ENCODE measurements at regions not wholly inside any gene's neighbourhood (a gene's known extent, or its start where the extent isn't known, plus 50 kb on each side); places are given as distances from the start of the nearest gene placed in this dataset.

DNA sequence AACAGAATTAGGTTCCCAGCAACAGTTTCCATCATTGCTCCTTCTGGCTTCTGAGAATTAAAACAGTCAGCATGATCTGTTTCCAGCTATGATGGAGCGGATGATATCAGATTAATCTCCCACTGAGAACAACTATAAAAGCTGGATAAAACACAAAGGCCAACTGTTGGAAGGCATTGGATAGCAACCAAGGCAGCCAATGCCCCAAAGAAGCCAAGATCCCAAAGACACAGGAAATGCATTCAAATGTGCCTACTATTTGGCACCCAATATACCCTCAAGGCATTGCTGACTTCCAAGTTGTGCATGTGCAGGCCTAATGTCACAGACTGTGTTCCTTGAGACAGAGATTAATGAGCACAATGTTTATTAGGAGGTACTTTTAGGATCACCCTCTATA, 259.3 kb downstream of the ARHGAP12 start:
- TF ChIP-seq, protein P1, sequence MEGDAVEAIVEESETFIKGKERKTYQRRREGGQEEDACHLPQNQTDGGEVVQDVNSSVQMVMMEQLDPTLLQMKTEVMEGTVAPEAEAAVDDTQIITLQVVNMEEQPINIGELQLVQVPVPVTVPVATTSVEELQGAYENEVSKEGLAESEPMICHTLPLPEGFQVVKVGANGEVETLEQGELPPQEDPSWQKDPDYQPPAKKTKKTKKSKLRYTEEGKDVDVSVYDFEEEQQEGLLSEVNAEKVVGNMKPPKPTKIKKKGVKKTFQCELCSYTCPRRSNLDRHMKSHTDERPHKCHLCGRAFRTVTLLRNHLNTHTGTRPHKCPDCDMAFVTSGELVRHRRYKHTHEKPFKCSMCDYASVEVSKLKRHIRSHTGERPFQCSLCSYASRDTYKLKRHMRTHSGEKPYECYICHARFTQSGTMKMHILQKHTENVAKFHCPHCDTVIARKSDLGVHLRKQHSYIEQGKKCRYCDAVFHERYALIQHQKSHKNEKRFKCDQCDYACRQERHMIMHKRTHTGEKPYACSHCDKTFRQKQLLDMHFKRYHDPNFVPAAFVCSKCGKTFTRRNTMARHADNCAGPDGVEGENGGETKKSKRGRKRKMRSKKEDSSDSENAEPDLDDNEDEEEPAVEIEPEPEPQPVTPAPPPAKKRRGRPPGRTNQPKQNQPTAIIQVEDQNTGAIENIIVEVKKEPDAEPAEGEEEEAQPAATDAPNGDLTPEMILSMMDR (conservative IDR thresholded peaks at IDR 0.05; ENCODE audit: low read depth in 2 of 2): no peak
- TF ChIP-seq CREB1 (CRISPR knock-in tag; IDR thresholded peaks at IDR 0.05; ENCODE audit: low read depth) (no peak), POLR2AphosphoS5 (IDR thresholded peaks at IDR 0.05; ENCODE audit: low read depth) (no peak), EZH2phosphoT487 (IDR thresholded peaks at IDR 0.05; ENCODE audit: unreplicated experiment) (no peak), JUNB (IDR thresholded peaks at IDR 0.05; ENCODE audit: unreplicated experiment) (no peak), EZH2 (IDR thresholded peaks at IDR 0.05; ENCODE audit: low read depth, unreplicated experiment) (no peak)
- TF ChIP-seq, protein P2, sequence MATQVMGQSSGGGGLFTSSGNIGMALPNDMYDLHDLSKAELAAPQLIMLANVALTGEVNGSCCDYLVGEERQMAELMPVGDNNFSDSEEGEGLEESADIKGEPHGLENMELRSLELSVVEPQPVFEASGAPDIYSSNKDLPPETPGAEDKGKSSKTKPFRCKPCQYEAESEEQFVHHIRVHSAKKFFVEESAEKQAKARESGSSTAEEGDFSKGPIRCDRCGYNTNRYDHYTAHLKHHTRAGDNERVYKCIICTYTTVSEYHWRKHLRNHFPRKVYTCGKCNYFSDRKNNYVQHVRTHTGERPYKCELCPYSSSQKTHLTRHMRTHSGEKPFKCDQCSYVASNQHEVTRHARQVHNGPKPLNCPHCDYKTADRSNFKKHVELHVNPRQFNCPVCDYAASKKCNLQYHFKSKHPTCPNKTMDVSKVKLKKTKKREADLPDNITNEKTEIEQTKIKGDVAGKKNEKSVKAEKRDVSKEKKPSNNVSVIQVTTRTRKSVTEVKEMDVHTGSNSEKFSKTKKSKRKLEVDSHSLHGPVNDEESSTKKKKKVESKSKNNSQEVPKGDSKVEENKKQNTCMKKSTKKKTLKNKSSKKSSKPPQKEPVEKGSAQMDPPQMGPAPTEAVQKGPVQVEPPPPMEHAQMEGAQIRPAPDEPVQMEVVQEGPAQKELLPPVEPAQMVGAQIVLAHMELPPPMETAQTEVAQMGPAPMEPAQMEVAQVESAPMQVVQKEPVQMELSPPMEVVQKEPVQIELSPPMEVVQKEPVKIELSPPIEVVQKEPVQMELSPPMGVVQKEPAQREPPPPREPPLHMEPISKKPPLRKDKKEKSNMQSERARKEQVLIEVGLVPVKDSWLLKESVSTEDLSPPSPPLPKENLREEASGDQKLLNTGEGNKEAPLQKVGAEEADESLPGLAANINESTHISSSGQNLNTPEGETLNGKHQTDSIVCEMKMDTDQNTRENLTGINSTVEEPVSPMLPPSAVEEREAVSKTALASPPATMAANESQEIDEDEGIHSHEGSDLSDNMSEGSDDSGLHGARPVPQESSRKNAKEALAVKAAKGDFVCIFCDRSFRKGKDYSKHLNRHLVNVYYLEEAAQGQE (IDR thresholded peaks at IDR 0.05; ENCODE audit: unreplicated experiment): no peak
- TF ChIP-seq, protein P3, sequence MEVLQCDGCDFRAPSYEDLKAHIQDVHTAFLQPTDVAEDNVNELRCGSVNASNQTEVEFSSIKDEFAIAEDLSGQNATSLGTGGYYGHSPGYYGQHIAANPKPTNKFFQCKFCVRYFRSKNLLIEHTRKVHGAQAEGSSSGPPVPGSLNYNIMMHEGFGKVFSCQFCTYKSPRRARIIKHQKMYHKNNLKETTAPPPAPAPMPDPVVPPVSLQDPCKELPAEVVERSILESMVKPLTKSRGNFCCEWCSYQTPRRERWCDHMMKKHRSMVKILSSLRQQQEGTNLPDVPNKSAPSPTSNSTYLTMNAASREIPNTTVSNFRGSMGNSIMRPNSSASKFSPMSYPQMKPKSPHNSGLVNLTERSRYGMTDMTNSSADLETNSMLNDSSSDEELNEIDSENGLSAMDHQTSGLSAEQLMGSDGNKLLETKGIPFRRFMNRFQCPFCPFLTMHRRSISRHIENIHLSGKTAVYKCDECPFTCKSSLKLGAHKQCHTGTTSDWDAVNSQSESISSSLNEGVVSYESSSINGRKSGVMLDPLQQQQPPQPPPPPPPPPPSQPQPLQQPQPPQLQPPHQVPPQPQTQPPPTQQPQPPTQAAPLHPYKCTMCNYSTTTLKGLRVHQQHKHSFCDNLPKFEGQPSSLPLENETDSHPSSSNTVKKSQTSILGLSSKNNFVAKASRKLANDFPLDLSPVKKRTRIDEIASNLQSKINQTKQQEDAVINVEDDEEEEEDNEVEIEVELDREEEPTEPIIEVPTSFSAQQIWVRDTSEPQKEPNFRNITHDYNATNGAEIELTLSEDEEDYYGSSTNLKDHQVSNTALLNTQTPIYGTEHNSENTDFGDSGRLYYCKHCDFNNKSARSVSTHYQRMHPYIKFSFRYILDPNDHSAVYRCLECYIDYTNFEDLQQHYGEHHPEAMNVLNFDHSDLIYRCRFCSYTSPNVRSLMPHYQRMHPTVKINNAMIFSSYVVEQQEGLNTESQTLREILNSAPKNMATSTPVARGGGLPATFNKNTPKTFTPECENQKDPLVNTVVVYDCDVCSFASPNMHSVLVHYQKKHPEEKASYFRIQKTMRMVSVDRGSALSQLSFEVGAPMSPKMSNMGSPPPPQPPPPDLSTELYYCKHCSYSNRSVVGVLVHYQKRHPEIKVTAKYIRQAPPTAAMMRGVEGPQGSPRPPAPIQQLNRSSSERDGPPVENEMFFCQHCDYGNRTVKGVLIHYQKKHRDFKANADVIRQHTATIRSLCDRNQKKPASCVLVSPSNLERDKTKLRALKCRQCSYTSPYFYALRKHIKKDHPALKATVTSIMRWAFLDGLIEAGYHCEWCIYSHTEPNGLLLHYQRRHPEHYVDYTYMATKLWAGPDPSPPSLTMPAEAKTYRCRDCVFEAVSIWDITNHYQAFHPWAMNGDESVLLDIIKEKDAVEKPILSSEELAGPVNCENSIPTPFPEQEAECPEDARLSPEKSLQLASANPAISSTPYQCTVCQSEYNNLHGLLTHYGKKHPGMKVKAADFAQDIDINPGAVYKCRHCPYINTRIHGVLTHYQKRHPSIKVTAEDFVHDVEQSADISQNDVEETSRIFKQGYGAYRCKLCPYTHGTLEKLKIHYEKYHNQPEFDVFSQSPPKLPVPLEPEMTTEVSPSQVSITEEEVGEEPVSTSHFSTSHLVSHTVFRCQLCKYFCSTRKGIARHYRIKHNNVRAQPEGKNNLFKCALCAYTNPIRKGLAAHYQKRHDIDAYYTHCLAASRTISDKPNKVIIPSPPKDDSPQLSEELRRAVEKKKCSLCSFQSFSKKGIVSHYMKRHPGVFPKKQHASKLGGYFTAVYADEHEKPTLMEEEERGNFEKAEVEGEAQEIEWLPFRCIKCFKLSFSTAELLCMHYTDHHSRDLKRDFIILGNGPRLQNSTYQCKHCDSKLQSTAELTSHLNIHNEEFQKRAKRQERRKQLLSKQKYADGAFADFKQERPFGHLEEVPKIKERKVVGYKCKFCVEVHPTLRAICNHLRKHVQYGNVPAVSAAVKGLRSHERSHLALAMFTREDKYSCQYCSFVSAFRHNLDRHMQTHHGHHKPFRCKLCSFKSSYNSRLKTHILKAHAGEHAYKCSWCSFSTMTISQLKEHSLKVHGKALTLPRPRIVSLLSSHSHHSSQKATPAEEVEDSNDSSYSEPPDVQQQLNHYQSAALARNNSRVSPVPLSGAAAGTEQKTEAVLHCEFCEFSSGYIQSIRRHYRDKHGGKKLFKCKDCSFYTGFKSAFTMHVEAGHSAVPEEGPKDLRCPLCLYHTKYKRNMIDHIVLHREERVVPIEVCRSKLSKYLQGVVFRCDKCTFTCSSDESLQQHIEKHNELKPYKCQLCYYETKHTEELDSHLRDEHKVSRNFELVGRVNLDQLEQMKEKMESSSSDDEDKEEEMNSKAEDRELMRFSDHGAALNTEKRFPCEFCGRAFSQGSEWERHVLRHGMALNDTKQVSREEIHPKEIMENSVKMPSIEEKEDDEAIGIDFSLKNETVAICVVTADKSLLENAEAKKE (CRISPR knock-in tag; IDR thresholded peaks at IDR 0.05): no peak

All from GM23338 (cell line).